ENCODE measurements at regions not wholly inside any gene's neighbourhood (a gene's known extent, or its start where the extent isn't known, plus 50 kb on each side); places are given as distances from the start of the nearest gene placed in this dataset.

DNA sequence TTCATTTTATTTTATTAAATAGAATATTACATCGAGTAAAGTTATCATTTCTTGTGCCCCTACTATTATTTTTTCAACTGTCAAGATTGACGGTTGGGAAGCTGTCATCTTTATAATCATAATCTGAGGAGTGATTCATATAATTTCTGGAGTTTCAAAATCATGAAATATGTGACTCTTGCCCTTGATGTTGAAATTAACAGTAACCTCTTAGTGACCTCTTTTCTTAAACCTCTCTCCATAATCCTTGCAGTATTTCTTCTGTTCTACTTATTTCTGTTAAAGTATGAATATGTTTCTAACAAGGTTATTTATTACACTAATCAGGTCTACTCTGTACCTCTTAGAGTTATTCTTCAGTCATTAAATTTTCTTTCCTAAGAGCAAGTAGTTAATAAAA lies 663.8 kb downstream of the LIG4 start:
- no peak for DNase-seq

DNA sequence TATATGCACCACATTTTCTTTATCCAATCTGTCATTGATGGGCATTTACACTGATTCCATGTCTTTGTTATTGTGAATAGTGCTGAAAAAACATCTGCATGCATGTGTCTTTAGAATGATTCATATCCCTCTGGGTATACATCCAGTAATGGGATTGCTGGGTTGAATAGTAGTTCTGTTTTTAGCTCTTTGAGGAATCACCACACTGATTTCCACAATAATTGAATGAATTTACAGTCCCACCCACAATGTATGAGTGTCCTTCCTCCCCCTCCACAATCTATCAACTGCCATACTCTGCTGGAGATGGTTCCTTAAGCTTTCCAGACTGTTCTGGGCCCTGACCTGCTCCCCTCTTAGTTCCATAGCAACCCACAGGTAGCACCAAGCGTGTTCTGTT lies 667.0 kb downstream of the LIG4 start:
- DNase-seq = no peak

GRCh38 chr13:107545946-107546502 lies 669.3 kb downstream of the LIG4 start:
- no peak for DNase-seq

DNA sequence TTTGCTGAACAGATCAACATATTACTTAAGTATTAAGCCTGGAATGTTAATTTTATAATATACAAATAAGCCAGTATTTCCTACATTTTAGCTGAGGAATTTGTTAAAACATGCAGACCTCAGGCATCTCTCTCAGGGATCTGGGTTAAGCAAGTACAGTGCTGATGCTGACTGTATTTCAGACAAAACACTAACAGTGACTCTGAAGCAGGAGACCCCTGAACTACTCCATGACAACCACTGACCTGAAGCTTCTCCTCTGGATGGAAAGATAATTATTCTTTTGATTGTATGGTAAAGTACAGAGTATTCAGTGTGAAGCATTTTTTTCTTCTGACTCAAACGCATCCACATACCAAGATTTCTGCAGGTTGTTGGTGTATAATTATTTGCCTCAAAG lies 680.8 kb downstream of the LIG4 start:
- no peak for DNase-seq

GRCh38 chr13:107531816-107532215 lies 683.5 kb downstream of the LIG4 start:
- DNase-seq = no peak

DNA sequence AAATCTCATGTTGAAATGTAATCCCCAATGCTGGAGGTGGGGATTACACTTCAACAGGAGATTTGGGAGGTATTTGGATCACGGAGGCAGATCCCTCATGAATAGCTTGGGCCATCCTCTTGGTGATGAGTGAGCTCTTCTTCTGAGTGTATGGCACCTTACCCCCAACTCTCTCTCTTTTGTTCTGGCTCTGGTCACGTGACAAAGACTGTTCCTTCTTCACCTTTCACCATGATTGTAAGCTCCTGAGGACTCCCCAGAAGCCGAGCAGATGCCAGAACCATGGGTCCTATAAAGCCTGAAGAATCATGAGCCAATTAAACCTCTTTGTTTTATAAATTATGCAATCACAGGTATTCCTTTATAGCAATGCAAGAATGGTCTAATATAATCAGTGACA lies 684.2 kb downstream of the LIG4 start:
- DNase-seq = no peak

DNA sequence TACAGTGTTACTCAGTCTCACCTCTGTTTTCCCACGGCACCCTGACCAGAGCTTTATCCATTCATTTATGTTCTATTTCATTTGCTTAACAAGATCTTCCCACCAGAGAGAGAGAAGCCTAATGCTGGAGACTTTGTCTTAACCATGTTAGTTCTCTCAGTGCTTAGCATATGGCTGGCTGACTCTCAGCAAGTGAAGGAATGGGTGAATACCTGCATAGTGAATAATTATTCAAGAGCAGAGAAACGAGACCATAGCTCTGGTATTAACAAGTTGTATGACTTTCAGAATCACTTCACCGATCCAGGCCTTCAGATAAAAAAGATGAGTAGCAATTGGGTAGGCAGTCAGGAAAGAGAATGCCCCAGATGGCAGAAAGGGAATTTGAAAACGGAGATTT lies 686.3 kb downstream of the LIG4 start:
- DNase-seq = no peak

DNA sequence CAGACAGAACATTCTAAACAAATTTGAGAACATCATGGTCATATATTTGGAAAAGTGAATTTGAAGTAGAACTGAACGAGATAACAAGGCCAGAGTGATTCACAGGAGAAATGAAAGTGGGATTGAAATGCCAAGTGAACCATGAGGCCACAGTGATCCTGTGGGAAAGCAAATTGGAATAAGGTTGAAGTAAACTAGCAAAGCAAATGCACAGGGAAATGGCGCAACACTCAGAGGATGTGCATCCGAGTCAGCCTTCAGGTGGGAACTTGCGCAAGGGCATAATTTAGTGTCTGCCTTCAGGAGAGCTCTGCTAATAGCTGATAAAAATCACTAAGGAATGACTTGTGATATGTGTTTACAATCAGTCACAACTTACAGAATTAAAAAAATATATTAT lies 696.6 kb downstream of the LIG4 start:
- no peak for DNase-seq

- DNase-seq = no peak
Measured at GRCh38 chr13:107518292-107518691, 697.0 kb downstream of the LIG4 start.

DNA sequence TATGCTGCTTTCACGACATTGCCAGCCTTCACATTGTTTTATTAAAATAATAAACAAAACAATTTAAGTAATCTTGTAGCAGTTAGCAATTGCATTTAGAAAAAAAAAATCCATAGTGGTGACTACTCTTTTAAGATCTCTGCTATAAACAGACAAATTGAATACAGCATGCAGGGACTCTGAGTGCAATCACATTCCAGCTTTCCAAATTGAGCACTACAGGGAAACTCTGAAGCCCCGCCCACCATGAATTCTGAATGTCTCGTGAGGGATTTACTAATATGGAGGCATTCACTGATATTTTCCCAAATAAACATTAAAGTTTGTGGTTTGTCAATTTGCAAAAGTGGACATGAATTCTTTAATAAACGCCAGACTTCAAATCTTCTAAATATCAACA lies 698.8 kb downstream of the LIG4 start:
- no peak for DNase-seq

DNA sequence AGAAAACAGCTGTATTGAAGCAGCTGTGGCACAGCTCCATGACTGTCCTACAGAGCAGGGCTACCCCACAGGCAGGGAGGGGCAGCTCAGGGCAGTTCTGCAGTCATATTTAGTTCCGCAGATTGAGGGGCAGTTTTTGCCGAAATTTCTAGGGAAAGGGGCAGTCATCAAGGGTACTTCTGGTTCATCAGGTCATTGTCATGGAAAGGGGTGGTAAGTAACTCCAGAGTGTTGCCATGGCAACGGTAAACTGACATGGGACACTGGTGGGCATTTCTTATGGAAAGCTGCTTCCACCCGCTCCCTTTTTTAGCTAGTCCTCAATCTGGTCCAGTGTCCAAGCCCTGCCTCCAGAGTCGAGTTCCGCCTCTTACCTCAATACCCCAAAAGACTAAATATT lies 702.8 kb downstream of the LIG4 start:
- DNase-seq = no peak

DNA sequence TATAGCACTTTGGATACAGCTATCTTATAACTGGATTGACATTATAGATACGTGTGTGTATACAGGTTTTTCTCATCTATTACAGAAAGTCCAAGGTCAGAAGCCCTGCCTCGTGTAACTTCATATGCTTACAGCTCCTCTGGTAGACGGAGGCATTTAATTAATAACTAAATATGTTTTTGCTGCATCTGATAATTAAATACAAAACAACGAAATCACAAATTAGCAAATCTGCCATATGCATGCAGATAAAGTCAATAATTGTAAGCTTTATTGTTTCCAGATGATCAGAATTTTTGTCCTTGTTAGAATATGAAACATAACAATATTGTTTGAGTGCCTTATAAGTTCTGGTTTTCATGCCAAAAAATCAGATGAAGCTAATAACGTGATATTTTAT lies 717.7 kb downstream of the LIG4 start:
- no peak for DNase-seq

- DNase-seq = no peak
Measured at GRCh38 chr13:107493266-107493665, 722.1 kb downstream of the LIG4 start.

GRCh38 chr13:107482688-107483087 lies 732.6 kb downstream of the LIG4 start:
- DNase-seq = no peak

GRCh38 chr13:107480130-107480529 lies 735.2 kb downstream of the LIG4 start:
- DNase-seq = no peak

DNA sequence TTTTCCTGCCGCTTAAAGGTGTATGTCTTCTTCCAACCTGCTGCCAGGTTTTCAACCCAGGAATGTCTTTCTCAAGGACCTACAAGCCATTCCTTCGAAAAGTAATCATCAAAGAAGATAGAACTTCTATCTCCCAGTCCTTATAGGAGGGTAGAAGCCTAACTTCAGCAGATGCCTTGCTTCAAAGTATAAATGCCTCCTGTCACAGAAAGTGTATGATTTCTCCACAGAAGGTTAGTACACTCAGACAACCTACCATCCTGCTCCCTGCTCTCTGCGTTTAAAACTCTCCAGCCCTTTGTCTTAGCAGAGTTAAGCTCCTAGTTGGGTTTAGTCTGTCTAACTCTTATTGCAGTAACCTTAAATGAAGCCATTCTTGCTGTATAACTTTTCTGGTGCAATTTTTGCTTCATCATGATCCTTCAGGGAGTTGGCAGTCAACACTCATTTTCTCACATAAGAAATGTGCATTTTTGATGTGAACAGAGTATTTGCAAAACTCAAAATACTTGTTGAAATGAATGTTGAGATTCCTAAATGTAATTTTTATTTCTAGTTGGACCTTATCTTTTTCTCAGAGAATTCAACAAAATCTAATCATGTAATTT lies 737.5 kb downstream of the LIG4 start:
- no peak for DNase-seq

DNA sequence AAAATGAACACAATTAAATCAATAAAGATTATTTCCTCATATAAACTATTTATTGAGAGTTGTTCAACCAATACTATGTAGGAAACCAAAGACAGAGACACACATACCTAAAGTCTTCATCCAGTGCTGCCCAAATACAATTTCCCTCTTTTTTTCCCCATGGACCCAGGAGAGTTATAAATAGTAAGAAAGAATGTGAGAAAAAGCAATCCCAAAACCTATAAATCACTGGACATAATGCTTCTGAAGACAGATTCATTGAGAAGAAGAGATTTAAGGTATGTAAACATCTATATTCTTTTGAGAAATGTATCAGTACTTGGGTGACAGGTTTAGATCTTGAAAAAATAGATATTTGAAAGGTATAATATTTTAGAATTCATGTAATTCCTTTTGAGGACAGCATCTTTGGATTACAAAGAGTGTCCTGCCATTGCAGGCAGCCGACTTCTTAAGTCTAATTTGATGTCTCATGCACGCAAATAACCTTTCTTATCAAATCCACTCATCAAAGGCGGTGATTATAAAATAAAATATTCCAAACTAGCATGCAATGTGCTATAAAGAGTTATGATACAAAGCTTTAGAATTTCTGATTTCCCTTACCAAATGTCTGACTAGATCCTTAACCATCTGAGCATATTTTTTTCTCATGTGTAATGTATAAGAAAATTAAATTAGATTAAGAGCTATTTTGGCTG lies 739.4 kb downstream of the LIG4 start:
- DNase-seq = no peak

DNA sequence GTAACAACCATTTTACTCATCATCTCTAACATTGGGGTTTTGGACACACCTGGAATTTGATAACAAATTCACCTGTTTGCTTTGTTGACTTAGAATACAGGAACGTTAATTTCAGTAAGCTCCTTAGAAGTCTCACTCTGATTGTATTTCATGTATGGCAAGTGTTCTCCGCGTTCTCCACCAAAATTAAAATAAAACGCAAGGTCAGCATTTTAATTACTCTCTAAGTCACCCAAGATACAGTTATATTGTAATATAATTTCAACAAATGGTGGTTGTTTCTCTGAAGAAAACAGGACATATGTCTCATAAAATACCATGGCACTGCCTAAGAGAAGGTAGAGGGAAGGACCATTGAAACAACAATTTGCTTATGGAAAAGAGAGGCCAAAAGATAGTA lies 742.1 kb downstream of the LIG4 start:
- DNase-seq = no peak

DNA sequence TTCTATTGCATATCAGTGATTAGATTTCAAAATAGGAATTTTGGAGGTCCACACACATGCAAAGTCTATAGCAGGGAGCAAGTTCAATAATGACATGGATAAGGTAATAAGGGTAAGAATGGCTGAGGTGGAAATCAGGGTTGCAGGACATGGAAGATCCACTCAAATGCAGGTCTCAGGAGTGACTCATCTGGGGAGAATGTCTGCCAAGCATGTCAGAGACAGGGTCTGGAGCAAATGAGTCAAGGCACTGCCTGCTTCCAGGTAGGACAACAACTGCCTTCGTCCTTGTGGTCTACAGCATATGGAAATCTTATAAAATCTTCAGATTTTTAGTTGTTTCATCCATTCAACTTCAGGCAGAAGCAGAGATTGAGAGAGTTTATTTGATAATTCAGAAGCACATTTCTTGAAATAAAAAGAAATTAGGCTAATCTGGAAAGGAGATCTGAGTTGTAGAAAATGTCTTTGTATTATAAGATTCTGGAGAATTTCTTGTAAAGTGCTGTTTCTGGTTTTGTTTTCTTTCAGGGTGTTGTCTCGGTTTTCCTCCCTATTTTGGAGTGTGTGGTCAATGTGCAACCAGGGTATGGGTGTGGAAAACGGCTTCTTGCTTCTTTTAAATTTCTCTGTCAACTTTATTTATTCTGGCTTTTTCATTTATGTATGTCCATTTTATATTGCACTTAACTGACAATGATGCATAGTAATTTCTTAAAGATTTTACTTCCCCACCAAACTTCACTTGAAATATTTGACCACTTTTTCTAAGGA lies 748.8 kb downstream of the LIG4 start:
- no peak for DNase-seq

DNA sequence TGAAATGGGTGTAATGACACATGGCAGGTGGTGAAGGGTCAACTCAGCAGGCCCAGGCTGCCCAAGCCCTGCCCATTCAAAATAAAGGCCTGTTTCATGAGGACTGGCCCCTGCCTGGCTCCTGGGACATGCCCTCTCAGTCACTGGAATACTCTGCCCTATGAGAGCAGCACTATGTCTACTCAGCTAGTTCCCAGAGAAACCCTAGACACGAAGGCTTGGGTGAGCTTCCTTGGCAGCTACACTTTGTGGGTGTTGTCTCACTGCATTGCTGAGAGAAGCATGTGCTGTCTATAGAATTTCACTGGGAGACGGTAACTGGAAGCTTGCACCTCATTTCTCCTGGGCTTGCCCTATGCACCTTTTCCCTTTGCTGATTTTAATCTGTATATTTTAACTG lies 752.8 kb downstream of the LIG4 start:
- DNase-seq = no peak

GRCh38 chr13:107461751-107462150 lies 753.6 kb downstream of the LIG4 start:
- no peak for DNase-seq

- no peak for DNase-seq
Measured at GRCh38 chr13:107459430-107459829, 755.9 kb downstream of the LIG4 start.

DNA sequence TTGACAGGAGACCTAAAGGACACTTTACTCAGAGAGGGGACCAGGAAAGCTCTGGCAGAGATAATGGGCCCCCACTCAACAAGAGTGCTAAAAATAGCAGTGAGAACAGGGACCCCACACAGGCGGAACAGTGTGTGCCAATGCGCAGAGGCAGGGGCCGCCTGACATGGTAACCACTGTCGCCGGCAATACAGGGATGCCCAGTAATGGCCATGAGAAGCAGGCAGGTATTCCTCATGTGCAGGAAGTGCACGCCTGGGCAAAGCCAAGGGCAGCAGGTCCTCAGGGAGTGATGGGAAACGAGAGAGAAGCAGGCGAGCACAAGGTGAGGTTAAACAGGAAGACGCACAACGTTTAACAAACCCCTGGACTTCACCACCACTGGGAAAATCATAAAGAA lies 757.1 kb downstream of the LIG4 start:
- no peak for DNase-seq

DNA sequence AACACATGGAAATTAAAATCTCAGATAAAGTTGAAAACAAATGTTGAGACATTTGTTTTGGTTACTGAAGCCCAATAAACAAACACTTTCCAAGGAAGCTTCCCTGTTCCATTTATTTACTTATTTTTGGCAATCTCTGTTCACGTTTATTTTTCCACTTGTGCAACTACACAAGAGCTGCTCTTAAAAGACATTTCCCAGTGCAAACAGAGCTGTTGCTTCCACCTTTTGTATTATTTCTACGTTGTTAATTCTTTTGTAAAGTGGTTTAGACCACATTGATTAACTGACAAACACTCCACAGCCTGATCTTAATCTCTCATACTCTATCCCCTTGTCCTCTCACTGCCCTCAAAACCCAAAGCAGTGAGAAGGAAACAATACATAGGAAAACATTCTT lies 757.6 kb downstream of the LIG4 start:
- no peak for DNase-seq
